T-cell (primary cell): ENCODE measurements at regions not wholly inside any gene's neighbourhood (a gene's known extent, or its start where the extent isn't known, plus 50 kb on each side); places are given as distances from the start of the nearest gene placed in this dataset.

Source experiments
- ATAC-seq, 4 experiments: fragments of 200-7000 bp in 3 of 4; fragments of 150-1000 bp in 1 of 4; cut with Tn5 transposase; replicated peaks in 1 of 4; 1 replicate in 3 of 4; 2 replicates in 1 of 4; pipeline ENCODE4 v1.10.0; 2021; ENCODE audit warnings: moderate library complexity in 3 of 4, mild to moderate bottlenecking in 2 of 4, moderate number of reproducible peaks in 1 of 4
- CTCF ChIA-PET, 2 donors: fragments of 300-600 bp; sonication (Branson Sonifier 250); formaldehyde crosslinking; loops; one replicate each; lab custom pipeline; 2022; ENCODE audit warnings: antibody characterized with exemption in 2 of 2; lab: Charles Lee
- POLR2A ChIA-PET, 2 donors: fragments of 300-600 bp; sonication (Branson Sonifier 250); formaldehyde crosslinking; loops; one replicate each; lab custom pipeline; 2022; ENCODE audit warnings: antibody characterized with exemption in 2 of 2; lab: Charles Lee
- DNase-seq, 35 experiments: peaks; one replicate each; pipeline versions ENCODE4 v3.0.0 to v3.0.0-alpha.2; 2013 to 2023
- H3K27ac ChIP-seq: one replicate; pipeline ENCODE4 v1.5.1; 2013; ENCODE audit warnings: low read length
- H3K27me3 ChIP-seq, 2 experiments: replicated peaks in 1 of 2; 1 replicate in 1 of 2; 2 replicates in 1 of 2; pipeline versions ENCODE4 v1.6.1 to v1.7.0; 2013; ENCODE audit warnings: low read length in 1 of 2, mixed read lengths in 1 of 2; ENCODE audit not compliant: control insufficient read depth in 2 of 2, insufficient read depth in 2 of 2; ENCODE audit errors: extremely low read depth in 1 of 2
- H3K36me3 ChIP-seq, 2 donors: 1 replicate in 1 of 2; 2 replicates in 1 of 2; pipeline versions ENCODE4 v1.6.1 to v1.7.0; 2013; ENCODE audit warnings: low read length in 1 of 2; ENCODE audit not compliant: control insufficient read depth in 2 of 2, insufficient read depth in 1 of 2; ENCODE audit errors: extremely low read depth in 1 of 2
- H3K4me1 ChIP-seq, 2 experiments: 1 replicate in 1 of 2; 2 replicates in 1 of 2; pipeline versions ENCODE4 v1.6.1 to v1.7.0; 2013; ENCODE audit warnings: low read length in 2 of 2, mixed read lengths in 1 of 2; ENCODE audit not compliant: insufficient read depth in 2 of 2, control insufficient read depth in 1 of 2; ENCODE audit errors: extremely low read depth in 1 of 2
- H3K4me3 ChIP-seq, 2 donors: 1 replicate in 1 of 2; 2 replicates in 1 of 2; pipeline versions ENCODE4 v1.5.1 to v1.7.0; 2013; ENCODE audit warnings: mild to moderate bottlenecking in 2 of 2, low read length in 1 of 2, moderate library complexity in 1 of 2; ENCODE audit not compliant: control insufficient read depth in 1 of 2; ENCODE audit errors: extremely low read depth in 1 of 2
- H3K9me3 ChIP-seq: 2 replicates; pipeline ENCODE4 v1.7.0; 2013
- H3K27ac Mint-ChIP-seq, 2 donors: one replicate each; pipeline ENCODE4 v1.8.0; 2020 to 2021; ENCODE audit warnings: mild to moderate bottlenecking in 2 of 2, mixed read lengths in 2 of 2
- H3K27me3 Mint-ChIP-seq, 2 donors: one replicate each; pipeline ENCODE4 v1.8.0; 2021 to 2022; ENCODE audit warnings: mixed read lengths in 2 of 2
- H3K36me3 Mint-ChIP-seq: one replicate; pipeline ENCODE4 v1.8.0; 2021; ENCODE audit warnings: mixed read lengths
- H3K4me1 Mint-ChIP-seq, 3 donors: one replicate each; pipeline ENCODE4 v1.8.0; 2020 to 2022; ENCODE audit warnings: mixed read lengths in 3 of 3, mild to moderate bottlenecking in 1 of 3
- H3K4me3 Mint-ChIP-seq, 3 donors: one replicate each; pipeline ENCODE4 v1.8.0; 2020 to 2022; ENCODE audit warnings: mild to moderate bottlenecking in 3 of 3, mixed read lengths in 3 of 3, moderate library complexity in 3 of 3
- H3K9me3 Mint-ChIP-seq, 3 donors: one replicate each; pipeline ENCODE4 v1.8.0; 2020 to 2022; ENCODE audit warnings: mixed read lengths in 3 of 3
- WGBS: methylation state at CpG from one replicate; pipeline ENCODE4 v1.1.5; 2013; ENCODE audit warnings: missing lambda C conversion rate; ENCODE audit not compliant: insufficient coverage; 5-methylcytosine and 5-hydroxymethylcytosine counted together

DNA sequence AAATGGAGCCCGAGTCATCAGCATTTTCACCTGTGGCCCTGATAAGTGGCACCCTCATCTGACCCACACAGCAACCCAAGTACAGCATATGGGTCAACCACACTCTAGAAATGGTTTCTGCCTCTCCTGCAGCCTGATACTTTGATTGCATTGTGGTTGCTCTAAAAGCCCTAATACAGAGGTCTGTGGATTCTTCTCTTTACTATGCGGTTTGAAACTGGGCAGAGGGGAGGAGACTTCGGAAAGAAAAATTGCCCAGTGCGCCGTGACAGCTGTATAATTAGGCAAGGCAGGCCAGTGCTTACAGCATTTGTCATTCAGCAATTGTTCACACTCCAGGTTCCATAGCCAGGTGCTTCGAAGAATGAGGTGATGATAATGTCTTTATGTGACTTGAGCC lies 361.0 kb downstream of the NFIB start:
- no peak overlapping the region for H3K27ac ChIP-seq
- ATAC-seq (no peak), DNase-seq (no peak)
- POLR2A ChIA-PET: no interaction called here
- no peaks in the 10 kb centered on the region for H3K4me1 ChIP-seq
- no peaks in the 10 kb centered on the region for H3K4me1 Mint-ChIP-seq
- no peak overlapping the region for H3K27ac Mint-ChIP-seq
- CTCF ChIA-PET: no interaction called here
- WGBS: 76% methylated on average over 5 of the region's 6 CpGs
- no peaks in the 10 kb centered on the region for H3K27me3 ChIP-seq
- peaks cover 0 to 5% (median 3%) of the 10 kb centered on the region in 3 donors for H3K9me3 Mint-ChIP-seq
- no peaks in the 10 kb centered on the region for H3K36me3 ChIP-seq
- no peaks in the 10 kb centered on the region for H3K27me3 Mint-ChIP-seq
- no peak overlapping the region for H3K4me3 ChIP-seq
- H3K9me3 ChIP-seq: no peaks in the 10 kb centered on the region
- no peak overlapping the region for H3K4me3 Mint-ChIP-seq
- H3K36me3 Mint-ChIP-seq: no peaks in the 10 kb centered on the region

DNA sequence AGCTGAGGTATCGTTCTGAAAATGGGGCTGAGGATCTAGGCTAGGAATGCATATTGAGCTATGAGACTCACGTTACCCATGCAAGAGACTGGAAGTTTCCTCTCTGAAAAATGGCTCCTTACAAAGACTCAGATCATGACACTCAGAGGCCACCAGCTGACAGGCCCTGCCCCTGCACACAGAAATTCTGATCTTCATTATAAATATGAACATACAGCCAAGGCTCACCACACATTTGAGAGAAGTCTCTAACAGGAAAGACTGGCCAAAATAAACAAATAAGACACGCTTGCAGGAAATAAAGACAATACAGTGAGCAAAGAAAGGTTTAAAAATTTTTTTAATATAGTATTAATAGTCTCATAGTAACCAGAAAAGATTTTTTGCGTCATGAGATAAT lies 365.9 kb downstream of the NFIB start:
- Histone ChIP-seq H3K4me1 (no peaks in the 10 kb centered on the region), H3K36me3 (no peaks in the 10 kb centered on the region), H3K9me3 (no peaks in the 10 kb centered on the region), H3K27ac (no peak overlapping the region), H3K4me3 (no peak overlapping the region), H3K27me3 (no peaks in the 10 kb centered on the region)
- Mint-ChIP-seq H3K36me3 (no peaks in the 10 kb centered on the region), H3K27me3 (no peaks in the 10 kb centered on the region), H3K27ac (no peak overlapping the region), H3K9me3 (peaks cover 0 to 5% (median 0%) of the 10 kb centered on the region in 3 donors), H3K4me1 (no peaks in the 10 kb centered on the region), H3K4me3 (no peak overlapping the region)
- ATAC-seq (no peak), DNase-seq (no peak)
- CTCF ChIA-PET: no interaction called here
- WGBS: 67% methylated on average over 1 of the region's 4 CpGs
- POLR2A ChIA-PET: no interaction called here

DNA sequence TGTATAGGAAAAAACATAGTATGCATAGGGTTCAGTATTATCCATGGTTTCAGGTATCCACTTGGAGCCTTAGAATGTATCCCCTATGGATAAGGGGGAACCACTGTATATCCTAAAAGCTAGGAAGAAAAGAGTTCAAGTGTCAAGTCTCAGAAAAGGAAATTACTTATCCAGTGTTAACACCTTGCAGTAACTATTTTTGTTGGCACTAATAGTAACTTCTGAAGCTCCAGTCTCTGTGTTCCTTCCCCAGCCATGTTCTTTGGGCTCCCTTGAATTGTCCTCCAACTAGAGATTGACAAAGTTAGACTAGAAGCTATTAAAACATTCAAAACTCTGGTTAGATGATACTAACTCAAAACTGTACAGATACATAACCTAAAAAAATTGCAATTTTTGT lies 370.8 kb downstream of the NFIB start:
- no peak overlapping the region for H3K4me3 Mint-ChIP-seq

DNA sequence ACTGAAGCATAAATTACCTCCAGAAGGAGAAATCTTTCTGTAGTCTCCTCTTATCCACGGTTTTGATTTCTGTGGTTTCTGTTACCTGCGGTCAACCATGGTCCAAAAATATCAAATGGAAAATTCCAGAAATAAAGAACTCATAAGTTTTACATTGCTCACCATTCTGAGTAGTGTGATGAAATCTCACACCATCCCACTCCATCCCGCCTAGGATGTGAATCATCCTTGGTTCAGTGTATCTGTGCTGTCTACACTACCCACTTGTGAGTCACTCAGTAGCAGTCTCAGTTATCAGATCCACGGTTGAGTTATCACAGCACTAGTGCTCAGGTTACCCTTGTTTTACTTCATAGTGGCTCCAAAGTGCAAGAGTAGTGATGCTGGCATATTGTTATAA lies 371.2 kb downstream of the NFIB start:
- Mint-ChIP-seq H3K4me1 (no peaks in the 10 kb centered on the region), H3K27ac (no peak overlapping the region), H3K9me3 (peaks cover 0 to 7% (median 0%) of the 10 kb centered on the region in 3 donors), H3K27me3 (no peaks in the 10 kb centered on the region), H3K36me3 (no peaks in the 10 kb centered on the region), H3K4me3 (no peak overlapping the region)
- no peaks in the 10 kb centered on the region for H3K9me3 ChIP-seq
- ChIA-PET POLR2A (interaction anchor here in 1 of 2 donors (0.7 kb wide), 1 partner anchor 23 kb away, joined by 3 read pairs; no protein-coding TSS in a partner anchor), CTCF (no interaction called here)
- DNase-seq: no peak
- no peak overlapping the region for H3K27ac ChIP-seq
- no peak overlapping the region for H3K4me3 ChIP-seq
- H3K4me1 ChIP-seq: no peaks in the 10 kb centered on the region
- no CpG with 5 or more reads among the region's 4 CpGs for WGBS
- H3K27me3 ChIP-seq: no peaks in the 10 kb centered on the region
- no peaks in the 10 kb centered on the region for H3K36me3 ChIP-seq
- no peak for ATAC-seq

More for the DNA sequence above, 370.8 kb downstream of the NFIB start:
- Mint-ChIP-seq H3K4me1 (no peaks in the 10 kb centered on the region), H3K9me3 (peaks cover 0 to 7% (median 0%) of the 10 kb centered on the region in 3 donors), H3K36me3 (no peaks in the 10 kb centered on the region), H3K27ac (no peak overlapping the region), H3K27me3 (no peaks in the 10 kb centered on the region)
- Histone ChIP-seq H3K9me3 (no peaks in the 10 kb centered on the region), H3K27ac (no peak overlapping the region), H3K36me3 (no peaks in the 10 kb centered on the region), H3K4me3 (no peak overlapping the region), H3K4me1 (no peaks in the 10 kb centered on the region), H3K27me3 (no peaks in the 10 kb centered on the region)
- ATAC-seq (no peak), DNase-seq (no peak)
- ChIA-PET POLR2A (no interaction called here), CTCF (no interaction called here)

DNA sequence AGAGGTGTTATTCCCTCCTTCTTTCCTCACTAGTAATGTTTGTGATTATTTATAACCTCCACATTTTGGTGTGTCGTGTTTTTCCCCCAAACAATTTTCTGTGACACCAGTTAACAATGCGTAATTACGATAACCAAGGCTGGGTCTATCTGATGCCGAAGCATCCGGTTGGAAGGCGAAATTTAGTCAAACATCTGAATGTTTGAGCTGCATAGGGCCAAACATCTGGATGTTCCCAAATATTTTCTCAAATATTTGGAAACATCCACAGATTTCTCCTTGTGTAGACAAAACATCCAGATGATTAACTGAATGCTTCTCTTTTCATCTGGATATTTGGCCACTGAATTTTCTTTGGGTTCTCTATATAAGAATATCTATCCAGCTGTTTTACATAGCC lies 371.7 kb downstream of the NFIB start:
- H3K4me3 Mint-ChIP-seq: no peak overlapping the region
- no peak for DNase-seq
- Histone ChIP-seq H3K27ac (no peak overlapping the region), H3K4me1 (no peaks in the 10 kb centered on the region), H3K36me3 (no peaks in the 10 kb centered on the region), H3K9me3 (no peaks in the 10 kb centered on the region), H3K27me3 (no peaks in the 10 kb centered on the region), H3K4me3 (no peak overlapping the region)
- WGBS: 93% methylated on average over 5 of the region's 6 CpGs
- ChIA-PET POLR2A (interaction anchor here in 1 of 2 donors (0.7 kb wide), 1 partner anchor 22 kb away, joined by 3 read pairs; no protein-coding TSS in a partner anchor), CTCF (no interaction called here)
- peaks cover 0 to 8% (median under 1%) of the 10 kb centered on the region in 3 donors for H3K9me3 Mint-ChIP-seq
- H3K4me1 Mint-ChIP-seq: no peaks in the 10 kb centered on the region
- no peaks in the 10 kb centered on the region for H3K36me3 Mint-ChIP-seq
- H3K27ac Mint-ChIP-seq: no peak overlapping the region
- no peaks in the 10 kb centered on the region for H3K27me3 Mint-ChIP-seq
- no peak for ATAC-seq

DNA sequence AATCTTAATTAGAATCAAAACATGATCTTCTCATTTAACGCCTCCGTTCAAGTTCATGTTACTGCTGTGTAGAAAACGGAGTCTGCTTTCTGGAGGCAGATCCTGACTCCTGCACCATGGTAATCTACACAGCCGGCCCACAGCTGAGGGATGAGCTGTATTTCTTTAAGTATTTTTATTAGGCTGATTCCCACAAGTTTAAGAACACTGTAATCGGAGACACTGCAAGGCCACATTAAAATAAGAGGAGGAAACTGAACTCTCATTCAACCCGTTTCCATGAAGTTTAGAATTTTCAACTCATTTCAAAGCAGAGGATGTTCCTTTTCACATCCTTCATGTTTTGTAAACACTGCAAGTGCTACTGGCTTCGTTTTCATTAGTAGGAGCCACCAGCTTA lies 372.2 kb downstream of the NFIB start:
- DNase-seq (no peak), ATAC-seq (no peak)
- Histone ChIP-seq H3K27ac (no peak overlapping the region), H3K27me3 (no peaks in the 10 kb centered on the region), H3K4me3 (no peak overlapping the region), H3K4me1 (no peaks in the 10 kb centered on the region), H3K9me3 (no peaks in the 10 kb centered on the region), H3K36me3 (no peaks in the 10 kb centered on the region)
- H3K4me1 Mint-ChIP-seq: no peaks in the 10 kb centered on the region
- no peak overlapping the region for H3K27ac Mint-ChIP-seq
- H3K4me3 Mint-ChIP-seq: no peak overlapping the region
- WGBS: 95% methylated on average over 3 of the region's 7 CpGs
- no peaks in the 10 kb centered on the region for H3K27me3 Mint-ChIP-seq
- ChIA-PET POLR2A (no interaction called here), CTCF (no interaction called here)
- H3K9me3 Mint-ChIP-seq: peaks cover 0 to 10% (median 4%) of the 10 kb centered on the region in 3 donors
- H3K36me3 Mint-ChIP-seq: no peaks in the 10 kb centered on the region
